PC-3 (cell line): ENCODE measurements at regions not wholly inside any gene's neighbourhood (a gene's known extent, or its start where the extent isn't known, plus 50 kb on each side); places are given as distances from the start of the nearest gene placed in this dataset.

ENCODE experiments used
- CTCF ChIP-seq: fragments of 300-600 bp; sonication (generic); conservative IDR thresholded peaks from 2 replicates; pipeline ENCODE4 v1.5.1; 2017; ENCODE audit warnings: antibody characterized with exemption, low read depth, mild to moderate bottlenecking, low read length
- EZH2 ChIP-seq: fragments of 300-600 bp; sonication (generic); IDR thresholded peaks from one replicate; pipeline ENCODE4 v1.6.1; 2017; ENCODE audit warnings: antibody characterized with exemption, mild to moderate bottlenecking, low read length; ENCODE audit not compliant: unreplicated experiment
- EZH2phosphoT487 ChIP-seq: fragments of 300-600 bp; sonication (generic); IDR thresholded peaks from 2 replicates; pipeline ENCODE4 v1.6.1; 2018; ENCODE audit warnings: mild to moderate bottlenecking, antibody characterized with exemption, low read length, borderline replicate concordance

- no peak for TF ChIP-seq CTCF
- TF ChIP-seq EZH2 = no peak
- TF ChIP-seq EZH2phosphoT487 = no peak
These were observed 145.2 kb upstream of the CADM1 start for GRCh38 chr11:115649461-115649860.
